Smooth muscle cell (in vitro differentiated cells): ENCODE measurements at regions not wholly inside any gene's neighbourhood (a gene's known extent, or its start where the extent isn't known, plus 50 kb on each side); places are given as distances from the start of the nearest gene placed in this dataset.

ENCODE experiments used
- DNase-seq: peaks from one replicate; lab custom pipeline; 2025; ENCODE audit not compliant: unreplicated experiment; lab: John Stamatoyannopoulos, UW
- H2AFZ ChIP-seq: fragments of 200-600 bp; sonication (generic); 2 replicates; pipeline ENCODE4 v1.6.0; 2016; ENCODE audit warnings: antibody characterized with exemption, low read depth, mild to moderate bottlenecking
- H3F3A ChIP-seq: fragments of 200-600 bp; sonication (generic); 2 replicates; pipeline ENCODE4 v1.6.0; 2017; ENCODE audit warnings: antibody characterized with exemption, low read depth
- H3K27ac ChIP-seq: fragments of 200-600 bp; sonication (generic); 2 replicates; pipeline ENCODE4 v1.5.1; 2016; ENCODE audit warnings: low read depth, mild to moderate bottlenecking
- H3K27me3 ChIP-seq: fragments of 200-600 bp; sonication (generic); 2 replicates; pipeline ENCODE4 v1.6.1; 2016; ENCODE audit warnings: low read depth, mild to moderate bottlenecking
- H3K36me3 ChIP-seq: fragments of 200-600 bp; sonication (generic); 2 replicates; pipeline ENCODE4 v1.5.1; 2016; ENCODE audit warnings: low read depth
- H3K4me1 ChIP-seq: fragments of 200-600 bp; sonication (generic); 2 replicates; pipeline ENCODE4 v1.5.1; 2016; ENCODE audit warnings: low read depth
- H3K4me2 ChIP-seq: fragments of 200-600 bp; sonication (generic); 2 replicates; pipeline ENCODE4 v1.6.0; 2016; ENCODE audit warnings: mild to moderate bottlenecking
- H3K4me3 ChIP-seq: fragments of 200-600 bp; sonication (generic); 2 replicates; pipeline ENCODE4 v1.5.1; 2016; ENCODE audit warnings: mild to moderate bottlenecking
- H3K79me2 ChIP-seq: fragments of 200-600 bp; sonication (generic); 2 replicates; pipeline ENCODE4 v1.6.0; 2016; ENCODE audit warnings: low read depth, mild to moderate bottlenecking
- H3K9ac ChIP-seq: fragments of 200-600 bp; sonication (generic); 2 replicates; pipeline ENCODE4 v1.6.0; 2016; ENCODE audit warnings: low read depth
- H3K9me3 ChIP-seq: fragments of 200-600 bp; sonication (generic); replicated peaks from 2 replicates; pipeline ENCODE4 v1.5.1; 2016; ENCODE audit warnings: low read depth
- H4K20me1 ChIP-seq: fragments of 200-600 bp; sonication (generic); 2 replicates; pipeline ENCODE4 v1.6.0; 2016; ENCODE audit warnings: low read depth
- WGBS: methylation state at CpG from one replicate; pipeline ENCODE4 v1.1.7; 2016; ENCODE audit warnings: low lambda C conversion rate; 5-methylcytosine and 5-hydroxymethylcytosine counted together
- TF ChIP-seq, protein P1 (sequence below): fragments of 200-600 bp; sonication (generic); IDR thresholded peaks from 2 replicates; pipeline ENCODE4 v1.5.1; 2017; ENCODE audit warnings: borderline replicate concordance, mild to moderate bottlenecking, antibody characterized with exemption; ENCODE audit not compliant: insufficient read depth, poor library complexity, severe bottlenecking

DNA sequence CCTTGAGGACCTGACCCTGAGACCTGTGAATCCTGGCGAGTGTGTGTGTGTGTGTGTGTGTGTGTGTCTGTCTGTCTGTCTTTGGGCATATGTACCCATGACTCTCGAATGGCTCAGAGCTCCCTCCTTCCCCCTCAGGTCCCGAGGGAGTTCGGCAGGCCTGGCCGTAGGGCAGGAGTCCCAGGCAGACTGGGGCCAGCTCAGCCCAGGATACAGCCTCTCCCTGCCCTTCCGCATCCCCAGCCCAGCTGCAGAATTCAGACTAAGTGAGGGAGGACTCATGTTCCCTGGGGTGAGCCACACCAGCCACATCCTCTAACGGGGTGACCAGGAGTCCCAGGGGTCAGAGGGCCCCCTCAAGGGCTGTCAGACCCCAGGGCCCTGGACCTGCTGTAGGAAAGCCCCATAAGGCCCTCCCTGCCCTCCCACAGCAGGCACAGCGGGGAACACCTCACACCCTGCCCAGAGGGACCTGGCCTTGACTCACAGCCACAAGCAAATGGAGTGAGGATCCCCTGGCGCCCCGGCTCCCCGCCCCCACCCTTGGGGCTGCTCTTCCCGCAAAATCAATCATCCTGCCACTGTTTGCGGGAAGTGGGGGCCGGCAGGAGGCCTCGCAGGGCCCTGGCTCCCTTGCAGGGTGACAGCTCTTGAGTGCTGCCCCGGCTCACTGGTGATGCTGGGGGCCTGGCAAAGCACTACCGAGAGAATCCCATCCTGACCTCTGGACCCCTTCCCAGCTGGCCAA, 101.7 kb upstream of the CASZ1 start:
- H4K20me1 ChIP-seq: no peaks in the 10 kb centered on the region
- no peak for DNase-seq
- no peaks in the 10 kb centered on the region for H3K27me3 ChIP-seq
- peaks cover 4% of the 10 kb centered on the region for H3K4me1 ChIP-seq
- no peaks in the 10 kb centered on the region for H3K79me2 ChIP-seq
- H3K4me2 ChIP-seq: no peak overlapping the region
- no peaks in the 10 kb centered on the region for H3F3A ChIP-seq
- no peak overlapping the region for H3K27ac ChIP-seq
- H2AFZ ChIP-seq: no peak overlapping the region
- no peaks in the 10 kb centered on the region for H3K36me3 ChIP-seq
- H3K9me3 ChIP-seq: no peaks in the 10 kb centered on the region
- WGBS: 56% methylated on average over 15 of the region's 17 CpGs
- TF ChIP-seq, protein P1, sequence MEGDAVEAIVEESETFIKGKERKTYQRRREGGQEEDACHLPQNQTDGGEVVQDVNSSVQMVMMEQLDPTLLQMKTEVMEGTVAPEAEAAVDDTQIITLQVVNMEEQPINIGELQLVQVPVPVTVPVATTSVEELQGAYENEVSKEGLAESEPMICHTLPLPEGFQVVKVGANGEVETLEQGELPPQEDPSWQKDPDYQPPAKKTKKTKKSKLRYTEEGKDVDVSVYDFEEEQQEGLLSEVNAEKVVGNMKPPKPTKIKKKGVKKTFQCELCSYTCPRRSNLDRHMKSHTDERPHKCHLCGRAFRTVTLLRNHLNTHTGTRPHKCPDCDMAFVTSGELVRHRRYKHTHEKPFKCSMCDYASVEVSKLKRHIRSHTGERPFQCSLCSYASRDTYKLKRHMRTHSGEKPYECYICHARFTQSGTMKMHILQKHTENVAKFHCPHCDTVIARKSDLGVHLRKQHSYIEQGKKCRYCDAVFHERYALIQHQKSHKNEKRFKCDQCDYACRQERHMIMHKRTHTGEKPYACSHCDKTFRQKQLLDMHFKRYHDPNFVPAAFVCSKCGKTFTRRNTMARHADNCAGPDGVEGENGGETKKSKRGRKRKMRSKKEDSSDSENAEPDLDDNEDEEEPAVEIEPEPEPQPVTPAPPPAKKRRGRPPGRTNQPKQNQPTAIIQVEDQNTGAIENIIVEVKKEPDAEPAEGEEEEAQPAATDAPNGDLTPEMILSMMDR: no peak
- H3K4me3 ChIP-seq: no peak overlapping the region
- no peak overlapping the region for H3K9ac ChIP-seq

DNA sequence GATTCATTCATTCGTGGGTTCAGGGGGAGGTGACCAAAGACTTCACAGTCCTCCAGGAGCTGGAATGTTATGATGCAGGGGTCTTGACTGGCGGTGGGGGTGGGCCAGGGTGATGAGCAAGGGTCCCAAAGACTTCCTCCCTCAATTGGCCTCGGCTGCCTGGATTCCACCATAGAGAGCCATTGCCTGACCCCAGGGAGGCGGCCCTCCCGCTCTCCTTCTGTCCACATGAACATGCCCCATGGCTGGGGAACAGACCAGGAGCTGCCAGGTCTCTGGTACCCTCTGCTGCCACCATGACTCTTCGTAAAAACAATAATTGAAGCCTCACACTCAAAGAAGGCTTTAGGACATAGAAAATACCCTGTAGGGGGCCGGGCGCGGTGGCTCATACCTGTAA, 102.5 kb upstream of the CASZ1 start:
- H3K27ac ChIP-seq: no peak overlapping the region
- no peak for DNase-seq
- H3K4me2 ChIP-seq: no peak overlapping the region

DNA sequence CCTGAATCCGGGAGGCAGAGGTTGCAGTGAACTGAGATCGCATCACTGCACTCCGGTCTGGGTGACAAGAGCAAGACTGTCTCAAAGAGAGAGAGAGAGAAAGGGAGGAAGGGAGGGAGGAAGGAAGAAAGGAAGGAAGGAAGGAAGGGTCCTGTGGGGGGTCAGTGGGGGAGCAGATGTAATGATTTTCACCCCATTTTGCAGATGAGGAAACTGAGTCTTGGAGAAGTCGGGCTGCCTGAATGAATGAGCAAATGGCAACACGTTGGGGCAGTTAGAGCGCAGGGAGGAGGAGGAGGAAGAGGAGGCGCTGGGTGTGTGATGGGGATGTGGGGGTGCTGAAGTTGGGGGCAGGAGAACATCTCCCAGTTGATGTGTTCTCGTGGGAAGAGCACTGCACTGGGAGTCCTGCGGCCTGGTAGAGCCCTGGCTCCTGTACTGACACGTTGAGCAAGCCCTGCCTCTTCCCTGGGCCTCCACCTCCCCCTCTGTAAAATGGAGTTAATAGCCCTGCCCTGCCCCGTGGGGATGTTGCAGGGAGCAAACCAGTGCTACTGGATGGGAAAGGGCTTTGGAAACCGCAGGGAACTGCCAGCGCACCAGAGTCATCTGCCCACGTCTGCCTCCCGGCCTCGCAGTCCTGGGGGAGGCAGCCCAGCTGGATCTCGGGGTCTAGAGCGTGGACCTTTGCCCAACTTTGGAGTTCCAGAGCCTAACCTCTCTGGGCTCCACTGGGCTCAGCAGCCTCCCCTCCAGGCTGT, 103.2 kb upstream of the CASZ1 start:
- TF ChIP-seq, protein P1: no peak
- Histone ChIP-seq H2AFZ (no peak overlapping the region), H3K4me1 (peaks cover 4% of the 10 kb centered on the region), H3K36me3 (no peaks in the 10 kb centered on the region), H3K4me3 (no peak overlapping the region), H3K9ac (no peak overlapping the region), H3K79me2 (no peaks in the 10 kb centered on the region), H3K27ac (peak overlapping the region; percentile 61), H3K27me3 (no peaks in the 10 kb centered on the region), H3K4me2 (no peak overlapping the region), H4K20me1 (no peaks in the 10 kb centered on the region), H3K9me3 (no peaks in the 10 kb centered on the region), H3F3A (no peaks in the 10 kb centered on the region)
- 69% methylated on average over 18 of the region's 18 CpGs for WGBS
- no peak for DNase-seq

More for the DNA sequence above, 102.5 kb upstream of the CASZ1 start:
- no peak overlapping the region for H3K9ac ChIP-seq
- peaks cover 4% of the 10 kb centered on the region for H3K4me1 ChIP-seq
- 86% methylated on average over 9 of the region's 9 CpGs for WGBS
- H4K20me1 ChIP-seq: no peaks in the 10 kb centered on the region
- TF ChIP-seq, protein P1: no peak
- H3F3A ChIP-seq: no peaks in the 10 kb centered on the region
- H2AFZ ChIP-seq: no peak overlapping the region
- H3K36me3 ChIP-seq: no peaks in the 10 kb centered on the region
- no peaks in the 10 kb centered on the region for H3K9me3 ChIP-seq
- no peak overlapping the region for H3K4me3 ChIP-seq
- no peaks in the 10 kb centered on the region for H3K79me2 ChIP-seq
- no peaks in the 10 kb centered on the region for H3K27me3 ChIP-seq
